ENCODE measurements at regions not wholly inside any gene's neighbourhood (a gene's known extent, or its start where the extent isn't known, plus 50 kb on each side); places are given as distances from the start of the nearest gene placed in this dataset.

DNA sequence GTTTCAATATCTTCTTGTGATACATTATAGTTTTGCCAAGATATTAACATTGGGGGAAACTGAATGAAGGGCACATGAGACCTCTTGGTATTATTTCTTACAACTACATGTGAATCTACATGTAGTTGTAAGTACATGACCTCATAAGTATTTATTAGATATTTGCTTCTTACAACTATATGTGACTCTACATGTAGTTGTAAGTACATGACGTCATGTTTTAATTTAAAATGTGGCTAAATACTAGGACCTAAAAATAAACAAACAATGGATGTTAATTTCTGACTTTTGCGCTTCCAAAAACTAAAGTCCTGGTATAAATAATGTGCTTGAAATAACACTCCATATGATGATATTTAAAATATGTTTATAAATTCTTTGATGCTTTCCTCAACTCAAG lies 190.2 kb downstream of the CBLL2 start:
- Histone ChIP-seq H3K27ac (ENCODE audit: low read depth in 1 of 2, low read length in 2 of 2) (no peak overlapping the region), H3K4me3 (replicated peaks in 1 of 3; ENCODE audit: low read depth in 2 of 3, low read length in 3 of 3) (no peak overlapping the region), H2AFZ (ENCODE audit: insufficient read depth, low read depth, low read length, poor library complexity, severe bottlenecking) (no peak overlapping the region), H3K9me3 (replicated peaks in 1 of 2; ENCODE audit: control insufficient read depth in 1 of 2, insufficient read depth in 1 of 2, low read length in 2 of 2) (no peaks in the 10 kb centered on the region), H3K4me2 (replicated peaks; ENCODE audit: extremely low read depth, low read length, poor library complexity, severe bottlenecking) (no peak overlapping the region), H3K36me3 (replicated peaks in 1 of 2; ENCODE audit: control insufficient read depth in 1 of 2, insufficient read depth in 2 of 2, low read length in 2 of 2) (no peaks in the 10 kb centered on the region), H3K9ac (ENCODE audit: insufficient read depth, low read length, poor library complexity, severe bottlenecking) (no peak overlapping the region), H3K27me3 (ENCODE audit: control insufficient read depth in 2 of 2, insufficient read depth in 2 of 2, low read length in 2 of 2) (no peaks in the 10 kb centered on the region), H4K20me1 (ENCODE audit: insufficient read depth, low read length) (no peaks in the 10 kb centered on the region), H3K79me2 (ENCODE audit: insufficient read depth, low read length) (no peaks in the 10 kb centered on the region), H3K4me1 (ENCODE audit: control insufficient read depth in 1 of 2, insufficient read depth in 2 of 2, low read length in 2 of 2) (no peaks in the 10 kb centered on the region)
- no peaks in the 10 kb centered on the region for H3K36me3 Mint-ChIP-seq
- H3K27me3 Mint-ChIP-seq (ENCODE audit: low read depth in 3 of 3): peaks cover 0 to 2% (median 2%) of the 10 kb centered on the region in 3 donors
- no peak for TF ChIP-seq CTCF (IDR thresholded peaks at IDR 0.05)
- H3K9me3 Mint-ChIP-seq: peaks cover 0 to 8% (median 2%) of the 10 kb centered on the region in 7 donors
- no CpG with 5 or more reads among the region's 2 CpGs for WGBS (ENCODE audit: insufficient coverage)
- no peak overlapping the region for H3K4me3 Mint-ChIP-seq
- DNase-seq: no peak
- no peak overlapping the region for H3K27ac Mint-ChIP-seq
- intact Hi-C loops (cut with micrococcal nuclease): no loop called here
- H3K4me1 Mint-ChIP-seq: no peaks in the 10 kb centered on the region

DNA sequence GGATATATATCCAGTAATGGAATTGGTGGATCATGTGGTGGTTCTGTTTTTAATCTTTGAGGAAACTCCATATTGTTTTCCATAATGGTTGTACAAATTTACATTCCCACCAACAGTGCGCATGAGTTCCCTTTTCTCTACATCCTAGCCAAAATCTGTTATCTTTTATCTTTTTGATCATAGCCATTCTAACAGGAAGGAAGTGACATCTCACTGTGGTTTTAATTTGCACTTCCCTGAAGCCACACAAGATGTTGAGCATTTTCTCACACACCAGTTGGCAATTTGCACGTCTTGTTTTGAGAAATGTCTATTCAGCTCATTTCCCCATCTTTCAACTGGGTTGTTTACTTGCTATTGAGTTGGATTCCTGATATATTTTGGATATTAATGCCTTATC lies 194.9 kb downstream of the CBLL2 start:
- no peaks in the 10 kb centered on the region for H3K4me1 Mint-ChIP-seq
- H3K4me3 Mint-ChIP-seq: no peak overlapping the region
- no peak for TF ChIP-seq CTCF (IDR thresholded peaks at IDR 0.05)
- intact Hi-C loops (cut with micrococcal nuclease): no loop called here
- no peak overlapping the region for H3K27ac ChIP-seq (ENCODE audit: low read depth in 1 of 2, low read length in 2 of 2)
- no peaks in the 10 kb centered on the region for H3K27me3 ChIP-seq (ENCODE audit: control insufficient read depth in 2 of 2, insufficient read depth in 2 of 2, low read length in 2 of 2)
- no peaks in the 10 kb centered on the region for H3K9me3 ChIP-seq (replicated peaks in 1 of 2; ENCODE audit: control insufficient read depth in 1 of 2, insufficient read depth in 1 of 2, low read length in 2 of 2)
- no peak overlapping the region for H2AFZ ChIP-seq (ENCODE audit: insufficient read depth, low read depth, low read length, poor library complexity, severe bottlenecking)
- H3K4me1 ChIP-seq (ENCODE audit: control insufficient read depth in 1 of 2, insufficient read depth in 2 of 2, low read length in 2 of 2): no peaks in the 10 kb centered on the region
- peaks cover 0 to 4% (median 2%) of the 10 kb centered on the region in 3 donors for H3K27me3 Mint-ChIP-seq (ENCODE audit: low read depth in 3 of 3)
- H3K9me3 Mint-ChIP-seq: peaks cover 0 to 4% (median 2%) of the 10 kb centered on the region in 7 donors
- H3K79me2 ChIP-seq (ENCODE audit: insufficient read depth, low read length): no peaks in the 10 kb centered on the region
- no peak for DNase-seq
- no peak overlapping the region for H3K4me2 ChIP-seq (replicated peaks; ENCODE audit: extremely low read depth, low read length, poor library complexity, severe bottlenecking)
- H3K4me3 ChIP-seq (replicated peaks in 1 of 3; ENCODE audit: low read depth in 2 of 3, low read length in 3 of 3): no peak overlapping the region
- WGBS (ENCODE audit: insufficient coverage): no CpG with 5 or more reads among the region's 2 CpGs
- no peaks in the 10 kb centered on the region for H4K20me1 ChIP-seq (ENCODE audit: insufficient read depth, low read length)
- no peak overlapping the region for H3K27ac Mint-ChIP-seq
- no peaks in the 10 kb centered on the region for H3K36me3 Mint-ChIP-seq
- no peak overlapping the region for H3K9ac ChIP-seq (ENCODE audit: insufficient read depth, low read length, poor library complexity, severe bottlenecking)
- no peaks in the 10 kb centered on the region for H3K36me3 ChIP-seq (replicated peaks in 1 of 2; ENCODE audit: control insufficient read depth in 1 of 2, insufficient read depth in 2 of 2, low read length in 2 of 2)
